ENCODE measurements at regions not wholly inside any gene's neighbourhood (a gene's known extent, or its start where the extent isn't known, plus 50 kb on each side); places are given as distances from the start of the nearest gene placed in this dataset.

GRCh38 chr20:16158090-16158975 is 414.9 kb downstream of the KIF16B start:
- Histone ChIP-seq H4K20me1 (ENCODE audit: insufficient read depth) (no peaks in the 10 kb centered on the region), H3K4me3 (no peak overlapping the region), H3K9me3 (ENCODE audit: insufficient read depth, low read depth) (peaks cover 7% of the 10 kb centered on the region), H3K9me2 (ENCODE audit: insufficient read depth) (no peaks in the 10 kb centered on the region), H3K4me2 (no peak overlapping the region), H3K79me2 (ENCODE audit: low read depth) (no peaks in the 10 kb centered on the region), H2AFZ (no peak overlapping the region), H3K4me1 (replicated peaks; ENCODE audit: insufficient read depth) (no peaks in the 10 kb centered on the region), H3F3A (ENCODE audit: insufficient read depth, low read depth) (no peaks in the 10 kb centered on the region), H3K27ac (no peak overlapping the region), H3K27me3 (ENCODE audit: insufficient read depth, low read depth) (no peaks in the 10 kb centered on the region), H3K36me3 (ENCODE audit: low read depth) (no peaks in the 10 kb centered on the region)
- DNase-seq: no peak
- BruUV-seq (replicated peaks): no TSS peak
- intact Hi-C loops (cut with micrococcal nuclease; ENCODE audit: unreplicated experiment): no loop called here
- TF ChIP-seq CTCF (conservative IDR thresholded peaks at IDR 0.05) (no peak), EZH2 (IDR thresholded peaks at IDR 0.05; ENCODE audit: low read depth) (no peak)
- CTCF ChIA-PET: no interaction called here
- POLR2A ChIA-PET (ENCODE audit: unreplicated experiment): no interaction called here

- ChIA-PET CTCF (no interaction called here), POLR2A (ENCODE audit: unreplicated experiment) (no interaction called here)
- H3K4me1 ChIP-seq (replicated peaks; ENCODE audit: insufficient read depth): no peaks in the 10 kb centered on the region
- H3K4me2 ChIP-seq: no peak overlapping the region
- no peak overlapping the region for H2AFZ ChIP-seq
- no TSS peak for BruUV-seq (replicated peaks)
- no peak overlapping the region for H3K27ac ChIP-seq
- H3F3A ChIP-seq (ENCODE audit: insufficient read depth, low read depth): no peaks in the 10 kb centered on the region
- H4K20me1 ChIP-seq (ENCODE audit: insufficient read depth): no peaks in the 10 kb centered on the region
- no peak for DNase-seq
- TF ChIP-seq CTCF (conservative IDR thresholded peaks at IDR 0.05): no peak
- TF ChIP-seq EZH2 (IDR thresholded peaks at IDR 0.05; ENCODE audit: low read depth): no peak
- H3K36me3 ChIP-seq (ENCODE audit: low read depth): no peaks in the 10 kb centered on the region
- intact Hi-C loops (cut with micrococcal nuclease; ENCODE audit: unreplicated experiment): no loop called here
- no peaks in the 10 kb centered on the region for H3K9me3 ChIP-seq (ENCODE audit: insufficient read depth, low read depth)
- peaks cover 3% of the 10 kb centered on the region; the same call in 1 of the 2 replicates for H3K9me2 ChIP-seq (ENCODE audit: insufficient read depth)
- H3K79me2 ChIP-seq (ENCODE audit: low read depth): no peaks in the 10 kb centered on the region
- no peaks in the 10 kb centered on the region for H3K27me3 ChIP-seq (ENCODE audit: insufficient read depth, low read depth)
- no peak overlapping the region for H3K4me3 ChIP-seq
These were observed 425.3 kb downstream of the KIF16B start for GRCh38 chr20:16147916-16148315.

- Histone ChIP-seq H3K9me3 (ENCODE audit: insufficient read depth, low read depth) (no peaks in the 10 kb centered on the region), H3K36me3 (ENCODE audit: low read depth) (no peaks in the 10 kb centered on the region), H3K4me3 (no peak overlapping the region), H3K9me2 (ENCODE audit: insufficient read depth) (peaks cover 3% of the 10 kb centered on the region; the same call in 1 of the 2 replicates), H3F3A (ENCODE audit: insufficient read depth, low read depth) (no peaks in the 10 kb centered on the region), H4K20me1 (ENCODE audit: insufficient read depth) (no peaks in the 10 kb centered on the region), H3K79me2 (ENCODE audit: low read depth) (no peaks in the 10 kb centered on the region), H3K27ac (no peak overlapping the region), H3K27me3 (ENCODE audit: insufficient read depth, low read depth) (no peaks in the 10 kb centered on the region), H3K4me1 (replicated peaks; ENCODE audit: insufficient read depth) (no peaks in the 10 kb centered on the region), H2AFZ (no peak overlapping the region), H3K4me2 (no peak overlapping the region)
- no peak for DNase-seq
- ChIA-PET CTCF (no interaction called here), POLR2A (ENCODE audit: unreplicated experiment) (no interaction called here)
- no TSS peak for BruUV-seq (replicated peaks)
- intact Hi-C loops (cut with micrococcal nuclease; ENCODE audit: unreplicated experiment): no loop called here
- TF ChIP-seq CTCF (conservative IDR thresholded peaks at IDR 0.05) (no peak), EZH2 (IDR thresholded peaks at IDR 0.05; ENCODE audit: low read depth) (no peak)
These were observed 426.0 kb downstream of the KIF16B start for GRCh38 chr20:16147216-16147615.
